ENCODE measurements at regions not wholly inside any gene's neighbourhood (a gene's known extent, or its start where the extent isn't known, plus 50 kb on each side); places are given as distances from the start of the nearest gene placed in this dataset.

DNA sequence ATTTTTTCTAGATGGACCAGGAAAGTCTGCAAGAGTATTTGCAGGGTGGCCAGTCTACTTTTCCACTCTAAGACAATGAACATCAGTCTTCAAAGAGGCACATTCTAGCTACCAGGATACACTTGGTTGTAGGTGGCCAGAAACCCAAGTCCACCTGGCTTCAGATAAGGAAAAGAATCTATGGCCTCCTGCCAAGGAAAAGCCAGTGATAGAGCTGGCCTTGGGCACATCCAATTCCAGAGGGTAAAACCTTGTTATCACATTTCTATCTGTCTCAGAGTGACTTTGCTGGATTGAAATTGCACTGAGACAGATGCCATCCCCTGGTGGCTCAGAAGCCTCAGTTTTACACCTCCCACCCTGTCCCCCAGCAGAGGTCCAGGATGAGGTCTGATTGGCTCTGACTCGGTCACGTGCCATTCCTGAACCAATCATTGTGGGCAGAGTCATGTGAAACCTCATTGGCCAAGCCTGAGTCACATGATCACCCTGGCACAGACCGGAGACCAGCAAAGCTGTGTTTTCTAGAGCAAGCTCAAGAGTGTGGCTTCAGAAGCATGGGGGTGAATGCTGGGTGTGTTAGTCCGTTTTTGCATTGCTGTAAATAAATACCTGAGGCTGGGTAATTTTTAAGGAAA is 497.4 kb upstream of the SULF2 start:
- Histone ChIP-seq H3K9me3 (no peaks in the 10 kb centered on the region), H3K36me3 (ENCODE audit: low read depth) (no peaks in the 10 kb centered on the region), H3K4me3 (no peak overlapping the region), H3K4me1 (ENCODE audit: low read depth) (peaks cover 2% of the 10 kb centered on the region)
- intact Hi-C loops (cut with DNase I, micrococcal nuclease) = no loop called here
- DNase-seq (peak in 1 of 3 donors; percentile 16), ATAC-seq (peak; percentile 17)
- TF ChIP-seq, protein P1, sequence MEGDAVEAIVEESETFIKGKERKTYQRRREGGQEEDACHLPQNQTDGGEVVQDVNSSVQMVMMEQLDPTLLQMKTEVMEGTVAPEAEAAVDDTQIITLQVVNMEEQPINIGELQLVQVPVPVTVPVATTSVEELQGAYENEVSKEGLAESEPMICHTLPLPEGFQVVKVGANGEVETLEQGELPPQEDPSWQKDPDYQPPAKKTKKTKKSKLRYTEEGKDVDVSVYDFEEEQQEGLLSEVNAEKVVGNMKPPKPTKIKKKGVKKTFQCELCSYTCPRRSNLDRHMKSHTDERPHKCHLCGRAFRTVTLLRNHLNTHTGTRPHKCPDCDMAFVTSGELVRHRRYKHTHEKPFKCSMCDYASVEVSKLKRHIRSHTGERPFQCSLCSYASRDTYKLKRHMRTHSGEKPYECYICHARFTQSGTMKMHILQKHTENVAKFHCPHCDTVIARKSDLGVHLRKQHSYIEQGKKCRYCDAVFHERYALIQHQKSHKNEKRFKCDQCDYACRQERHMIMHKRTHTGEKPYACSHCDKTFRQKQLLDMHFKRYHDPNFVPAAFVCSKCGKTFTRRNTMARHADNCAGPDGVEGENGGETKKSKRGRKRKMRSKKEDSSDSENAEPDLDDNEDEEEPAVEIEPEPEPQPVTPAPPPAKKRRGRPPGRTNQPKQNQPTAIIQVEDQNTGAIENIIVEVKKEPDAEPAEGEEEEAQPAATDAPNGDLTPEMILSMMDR (IDR thresholded peaks at IDR 0.05) = no peak

DNA sequence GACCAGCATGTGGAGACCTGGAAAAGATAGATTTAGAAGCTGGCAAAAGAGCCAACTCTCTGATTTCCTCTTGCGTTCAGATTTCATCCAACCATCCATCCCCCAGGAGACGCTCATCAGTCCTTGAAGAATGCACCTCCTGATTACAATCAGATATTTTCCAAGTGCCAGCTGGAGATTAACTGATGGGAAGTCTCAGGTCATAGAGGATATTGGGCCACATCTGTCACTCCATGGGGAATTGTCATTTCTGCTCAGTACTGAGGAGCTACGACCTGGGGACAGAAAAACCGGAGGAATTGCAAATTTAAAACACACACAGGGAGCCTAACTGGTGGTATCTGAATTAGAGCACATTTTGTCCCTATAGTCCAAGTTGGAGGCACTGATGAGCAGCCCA is 496.2 kb upstream of the SULF2 start:
- Histone ChIP-seq H3K36me3 (ENCODE audit: low read depth) (no peaks in the 10 kb centered on the region), H3K9me3 (no peaks in the 10 kb centered on the region), H3K4me1 (ENCODE audit: low read depth) (peaks cover 2% of the 10 kb centered on the region), H3K4me3 (no peak overlapping the region)
- intact Hi-C loops (cut with DNase I, micrococcal nuclease) = no loop called here
- DNase-seq = no peak
- ATAC-seq = no peak
- TF ChIP-seq, protein P1 (IDR thresholded peaks at IDR 0.05) = no peak

DNA sequence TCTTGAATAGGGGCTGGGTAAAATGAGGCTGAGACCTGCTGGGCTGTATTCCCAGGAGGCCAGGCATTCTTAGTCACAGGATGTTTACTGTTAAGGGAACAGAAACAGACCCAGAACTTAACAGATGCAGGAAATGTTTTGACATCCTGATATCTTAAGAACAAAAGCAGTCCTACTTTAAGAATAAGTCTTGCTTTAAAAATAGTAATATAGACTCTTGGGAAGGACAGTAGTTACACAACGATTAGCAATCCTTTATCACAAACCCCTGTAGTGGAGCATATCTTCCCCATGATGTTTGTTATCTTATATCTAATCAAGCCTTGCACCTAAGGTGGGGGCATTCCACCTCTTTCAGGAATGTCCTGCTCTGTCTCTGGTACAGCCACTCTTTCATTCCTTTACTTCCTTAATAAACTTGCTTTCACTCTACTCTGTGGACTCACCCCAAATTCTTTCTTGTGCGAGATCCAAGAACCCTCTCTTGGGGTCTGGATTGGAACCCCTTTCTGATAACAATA is 493.7 kb upstream of the SULF2 start:
- no peak overlapping the region for H3K4me3 ChIP-seq
- ATAC-seq = no peak

DNA sequence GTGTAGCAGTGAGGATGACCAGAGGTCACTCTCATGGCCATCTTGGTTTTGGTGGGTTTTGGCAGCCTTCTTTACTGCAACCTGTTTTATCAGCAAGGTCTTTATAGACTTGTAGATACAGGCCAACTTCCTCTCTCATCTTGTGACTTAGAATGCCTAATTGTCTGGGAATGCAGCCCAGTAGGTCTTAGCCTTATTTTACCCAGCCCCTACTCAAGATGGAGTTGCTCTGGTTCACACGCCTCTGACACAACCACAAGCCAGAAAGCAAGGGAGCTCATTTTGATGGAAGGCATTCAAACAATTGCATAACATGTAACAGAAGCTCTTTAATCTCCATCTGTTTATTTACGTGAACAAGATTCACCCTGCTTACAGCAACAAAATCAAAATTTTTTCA is 492.0 kb upstream of the SULF2 start:
- TF ChIP-seq, protein P1 (IDR thresholded peaks at IDR 0.05) = no peak
- intact Hi-C loops (cut with DNase I, micrococcal nuclease) = no loop called here
- Histone ChIP-seq H3K4me3 (no peak overlapping the region), H3K4me1 (ENCODE audit: low read depth) (no peaks in the 10 kb centered on the region), H3K9me3 (no peaks in the 10 kb centered on the region), H3K36me3 (ENCODE audit: low read depth) (no peaks in the 10 kb centered on the region)
- DNase-seq (no peak), ATAC-seq (no peak)

More for the DNA sequence above, 493.7 kb upstream of the SULF2 start:
- no peaks in the 10 kb centered on the region for H3K4me1 ChIP-seq (ENCODE audit: low read depth)
- TF ChIP-seq, protein P1 (IDR thresholded peaks at IDR 0.05) = no peak
- intact Hi-C loops (cut with DNase I, micrococcal nuclease) = no loop called here
- H3K9me3 ChIP-seq = no peaks in the 10 kb centered on the region
- DNase-seq = no peak
- H3K36me3 ChIP-seq (ENCODE audit: low read depth) = no peaks in the 10 kb centered on the region

DNA sequence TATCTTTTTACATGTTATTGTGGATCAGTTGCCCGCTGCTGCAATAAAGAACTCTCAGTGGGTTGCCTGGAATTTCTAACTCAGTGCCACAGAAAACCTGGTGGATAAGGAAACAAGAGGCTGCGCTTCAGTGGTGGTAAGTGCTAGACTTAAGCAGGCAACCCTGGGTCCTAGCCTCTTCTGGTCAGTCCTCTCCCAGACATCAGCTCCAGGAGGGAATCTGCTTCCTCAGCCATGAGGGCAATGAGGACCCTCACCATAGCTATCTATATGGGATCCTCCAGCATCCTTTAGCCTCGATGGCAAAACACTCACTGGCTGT is 490.7 kb upstream of the SULF2 start:
- TF ChIP-seq, protein P1 (IDR thresholded peaks at IDR 0.05) = no peak
- H3K36me3 ChIP-seq (ENCODE audit: low read depth) = no peaks in the 10 kb centered on the region
- DNase-seq = no peak
- H3K4me3 ChIP-seq = no peak overlapping the region
- H3K4me1 ChIP-seq (ENCODE audit: low read depth) = no peaks in the 10 kb centered on the region
- ATAC-seq = no peak
- intact Hi-C loops (cut with DNase I, micrococcal nuclease) = no loop called here
- H3K9me3 ChIP-seq = no peaks in the 10 kb centered on the region
